HepG2 (cell line): ENCODE measurements at regions not wholly inside any gene's neighbourhood (a gene's known extent, or its start where the extent isn't known, plus 50 kb on each side); places are given as distances from the start of the nearest gene placed in this dataset.
A peak's percentile ranks its signal among the peaks of the same experiment; 100 is the strongest.

ENCODE experiments used
- ATAC-seq: fragments of 200-7000 bp; cut with Tn5 transposase; 3 replicates; pipeline ENCODE4 v1.9.1; 2020; ENCODE audit warnings: mild to moderate bottlenecking, moderate library complexity
- BruUV-seq: library from RNA; stranded (reverse); fragments of 400-500 nt; replicated peaks from 2 replicates; lab custom pipeline; 2021; lab: Mats Ljungman, UMichigan
- CTCF ChIA-PET: fragments of 300-600 bp; formaldehyde crosslinking; extraction: SDS; loops from one replicate; lab custom pipeline; 2021; ENCODE audit warnings: low total read pairs, inconsistent platforms, low intra/inter-chr PET ratio; lab: Yijun Ruan, JAX
- POLR2A ChIA-PET: fragments of 350-600 bp; sonication (Branson Sonifier 250); formaldehyde crosslinking; loops from one replicate; lab custom pipeline; 2020; ENCODE audit warnings: antibody characterized with exemption, inconsistent platforms; lab: Yijun Ruan, JAX
- DNase-seq: peaks from one replicate; pipeline ENCODE4 v3.0.0-alpha.2; 2015; ENCODE audit warnings: low spot score
- FAIRE-seq: peaks from 3 replicates; lab custom pipeline; 2011; peaks lifted over from hg19 to GRCh38; lab: Jason Lieb, UNC
- H2AFZ ChIP-seq: one replicate; pipeline ENCODE4 v1.6.1; 2011; ENCODE audit warnings: low read length, inconsistent platforms
- H3K27ac ChIP-seq: fragments of 300-600 bp; 3 replicates; pipeline ENCODE4 v1.8.0; 2011; ENCODE audit warnings: mixed run types, mild to moderate bottlenecking, mixed read lengths, low read length, inconsistent platforms; ENCODE audit not compliant: insufficient read depth; ENCODE audit errors: extremely low read length
- H3K27me3 ChIP-seq, 2 experiments: fragments of 200-600 bp in 1 of 2; 2 replicates in 1 of 2; 3 replicates in 1 of 2; pipeline versions ENCODE4 v1.6.0 to v1.8.0; 2011; ENCODE audit warnings: low read length in 2 of 2, mild to moderate bottlenecking in 2 of 2, moderate library complexity in 2 of 2, inconsistent platforms in 1 of 2; ENCODE audit not compliant: insufficient read depth in 2 of 2, control insufficient read depth in 1 of 2
- H3K36me3 ChIP-seq, 2 experiments: fragments of 200-600 bp in 1 of 2; replicated peaks in 1 of 2; 2 replicates in 1 of 2; 3 replicates in 1 of 2; pipeline versions ENCODE4 v1.5.1 to v1.8.0; 2011; ENCODE audit warnings: low read length in 2 of 2, inconsistent platforms in 1 of 2; ENCODE audit not compliant: insufficient read depth in 2 of 2, control insufficient read depth in 1 of 2
- H3K4me1 ChIP-seq: 2 replicates; pipeline ENCODE4 v1.5.1; 2012; ENCODE audit warnings: low read length, inconsistent platforms; ENCODE audit not compliant: insufficient read depth
- H3K4me2 ChIP-seq: 2 replicates; pipeline ENCODE4 v1.6.0; 2011; ENCODE audit warnings: low read depth, low read length, inconsistent platforms
- H3K4me3 ChIP-seq, 3 experiments: fragments of 200-600 bp in 1 of 3; sonication (generic), shearing (Covaris generic) in 1 of 3; replicated peaks in 1 of 3; 2 replicates each; pipeline ENCODE4 v1.5.1; 2011 to 2016; ENCODE audit warnings: low read length in 3 of 3, inconsistent platforms in 2 of 3, low read depth in 2 of 3, mild to moderate bottlenecking in 2 of 3, control low read depth in 1 of 3, mixed read lengths in 1 of 3; ENCODE audit not compliant: insufficient read depth in 1 of 3
- H3K79me2 ChIP-seq: one replicate; pipeline ENCODE4 v1.6.1; 2011; ENCODE audit warnings: low read length, inconsistent platforms; ENCODE audit not compliant: insufficient read depth
- H3K9ac ChIP-seq: 2 replicates; pipeline ENCODE4 v1.6.0; 2011; ENCODE audit warnings: mild to moderate bottlenecking, low read depth, low read length, inconsistent platforms; ENCODE audit not compliant: insufficient read depth
- H3K9me3 ChIP-seq: 2 replicates; pipeline ENCODE4 v1.5.1; 2012; ENCODE audit warnings: mild to moderate bottlenecking, low read length
- H4K20me1 ChIP-seq: 2 replicates; pipeline ENCODE4 v1.6.0; 2011; ENCODE audit warnings: inconsistent platforms, mild to moderate bottlenecking, low read length, moderate library complexity; ENCODE audit not compliant: insufficient read depth
- ARID4A ChIP-seq: sonication (generic); formaldehyde crosslinking; IDR thresholded peaks from 2 replicates; pipeline ENCODE4 v1.5.0; 2020; ENCODE audit warnings: mild to moderate bottlenecking, missing genetic modification reagents, borderline replicate concordance
- CHCHD3 ChIP-seq: sonication (generic); formaldehyde crosslinking; IDR thresholded peaks from 2 replicates; pipeline ENCODE4 v1.8.0; 2022; ENCODE audit warnings: mild to moderate bottlenecking, missing genetic modification reagents, moderate library complexity
- CREB1 ChIP-seq, 2 experiments: fragments of 450-650 bp in 1 of 2; IDR thresholded peaks; 2 replicates each; pipeline ENCODE4 v1.6.1; 2016 to 2017; ENCODE audit warnings: control low read depth in 1 of 2, mild to moderate bottlenecking in 1 of 2, missing compliant biosample characterization in 1 of 2, missing genetic modification characterization in 1 of 2
- GATA4 ChIP-seq: sonication (generic); IDR thresholded peaks from 2 replicates; pipeline ENCODE4 v1.6.1; 2016; ENCODE audit warnings: antibody characterized with exemption, low read depth, borderline replicate concordance
- GATAD1 ChIP-seq: IDR thresholded peaks from 2 replicates; pipeline ENCODE4 v1.6.1; 2016; ENCODE audit warnings: missing genetic modification reagents, missing compliant biosample characterization
- TAF1 ChIP-seq: sonication (generic); formaldehyde crosslinking; IDR thresholded peaks from 2 replicates; pipeline ENCODE4 v1.4.0; 2020; ENCODE audit warnings: missing genetic modification reagents
- TRIM24 ChIP-seq: sonication (generic); formaldehyde crosslinking; IDR thresholded peaks from 2 replicates; pipeline ENCODE4 v1.8.0; 2022; ENCODE audit warnings: mild to moderate bottlenecking, missing genetic modification reagents
- ZBTB10 ChIP-seq: sonication (generic); formaldehyde crosslinking; IDR thresholded peaks from 2 replicates; pipeline ENCODE4 v1.4.0; 2020; ENCODE audit warnings: missing genetic modification reagents, borderline replicate concordance
- ZMYM2 ChIP-seq: sonication (generic); formaldehyde crosslinking; IDR thresholded peaks from 2 replicates; pipeline ENCODE4 v1.8.0; 2022; ENCODE audit warnings: mild to moderate bottlenecking, missing genetic modification reagents
- ZNF34 ChIP-seq: sonication (generic); formaldehyde crosslinking; IDR thresholded peaks from 2 replicates; pipeline ENCODE4 v1.4.0; 2020; ENCODE audit warnings: mild to moderate bottlenecking, missing genetic modification reagents, borderline replicate concordance
- ZNF563 ChIP-seq: sonication (generic); formaldehyde crosslinking; IDR thresholded peaks from 2 replicates; pipeline ENCODE4 v1.8.0; 2022; ENCODE audit warnings: mild to moderate bottlenecking, moderate library complexity, missing genetic modification reagents
- ZNF672 ChIP-seq: sonication (generic); formaldehyde crosslinking; IDR thresholded peaks from 2 replicates; pipeline ENCODE4 v1.8.1; 2022; ENCODE audit warnings: missing genetic modification reagents
- ZNF747 ChIP-seq: sonication (generic); formaldehyde crosslinking; IDR thresholded peaks from 2 replicates; pipeline ENCODE4 v1.8.1; 2023; ENCODE audit warnings: missing genetic modification reagents, mild to moderate bottlenecking, borderline replicate concordance
- WGBS: methylation state at CpG from one replicate; pipeline ENCODE4 v1.1.6; 2017; ENCODE audit warnings: low lambda C conversion rate; 5-methylcytosine and 5-hydroxymethylcytosine counted together
- in situ Hi-C: cut with HindIII; loops from 2 replicates; pipeline ENCODE4 v1.10.0; 2017; ENCODE audit warnings: low pct_unique_long_range_greater_than_20kb; ENCODE audit not compliant: extremely low pct_ligation_motif_present
- intact Hi-C: fragments of 100-400 bp; cut with micrococcal nuclease; formaldehyde crosslinking; loops from one replicate; pipeline ENCODE4 v1.10.0; 2022; ENCODE audit not compliant: unreplicated experiment

DNA sequence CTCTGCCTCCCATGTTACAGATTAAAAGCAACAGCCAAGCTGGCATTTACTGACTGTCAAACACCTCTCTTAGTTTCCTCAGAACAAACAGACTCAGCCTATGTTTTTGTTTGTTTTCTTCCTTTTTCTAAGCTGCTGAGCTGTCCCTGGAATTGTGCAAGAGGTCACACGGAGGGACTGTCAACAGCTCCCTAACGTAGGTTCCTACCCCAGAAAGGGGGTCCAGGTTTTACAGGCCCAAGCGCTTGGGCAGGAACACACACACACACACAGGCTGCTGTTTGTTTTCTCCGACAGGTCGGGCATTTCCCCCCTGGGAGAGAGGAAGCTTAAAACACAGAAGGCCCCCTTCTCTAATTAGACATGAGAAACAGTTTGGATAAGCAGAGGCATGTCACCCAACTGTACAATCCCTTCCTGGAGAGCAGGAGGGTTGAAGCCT lies 739.6 kb upstream of the TBX3 start:
- Histone ChIP-seq H3K4me1 (peaks cover 100% of the 10 kb centered on the region), H3K4me2 (peak overlapping the region; percentile 72), H2AFZ (no peak overlapping the region), H3K9ac (peak overlapping the region; percentile 70), H3K79me2 (no peaks in the 10 kb centered on the region), H3K9me3 (no peaks in the 10 kb centered on the region), H4K20me1 (no peaks in the 10 kb centered on the region), H3K36me3 (no peaks in the 10 kb centered on the region), H3K27ac (peak overlapping the region; percentile 86), H3K27me3 (no peaks in the 10 kb centered on the region), H3K4me3 (no peak overlapping the region)
- intact Hi-C loops = loop anchor here (2.0 to 5.0 kb wide), 3 partner anchors 29 to 766 kb away; no protein-coding TSS in a partner anchor
- in situ Hi-C loops = no loop called here
- peak; percentile 67 for ATAC-seq
- BruUV-seq = no TSS peak
- WGBS = 0% methylated on average over 5 of the region's 5 CpGs
- CTCF ChIA-PET = no interaction called here
- peak; percentile 98 for DNase-seq
- FAIRE-seq = peak; percentile 92
- POLR2A ChIA-PET = interaction anchor here (0.9 to 5.5 kb wide), 14 partner anchors 11 to 767 kb away, joined by 3 to 99 read pairs (median 6); partner anchors contain the start of gene TBX3
- peak; percentile 97 for TF ChIP-seq ZBTB10 (CRISPR knock-in tag)
- TF ChIP-seq GATAD1 = peak; percentile 78
- peak; percentile 97; the same call in 1 of the 2 replicates for TF ChIP-seq GATA4
- 0 out of 2 replicates have a peak, but pooled peaks have one; percentile 24 for TF ChIP-seq ZNF34
- TF ChIP-seq CREB1 (IDR thresholded peaks at IDR 0.05) = no peak
- TF ChIP-seq CREB1 (CRISPR knock-in tag; IDR thresholded peaks at IDR 0.05) = peak; percentile 91
- TF ChIP-seq ZMYM2 (CRISPR knock-in tag) = peak; percentile 98
- TF ChIP-seq CHCHD3 = no peak
- TF ChIP-seq ARID4A (CRISPR knock-in tag) = peak; percentile 81; the same call in 1 of the 2 replicates
- peak; percentile 92 for TF ChIP-seq TRIM24
- TF ChIP-seq ZNF747 = peak; percentile 92; the same call in 1 of the 2 replicates
- 0 out of 2 replicates have a peak, but pooled peaks have one; percentile 49 for TF ChIP-seq ZNF563 (CRISPR knock-in tag)
- TF ChIP-seq ZNF672 (CRISPR knock-in tag) = no peak
- TF ChIP-seq TAF1 (CRISPR knock-in tag) = peak; percentile 35; the same call in 1 of the 2 replicates
